ENCODE measurements at regions not wholly inside any gene's neighbourhood (a gene's known extent, or its start where the extent isn't known, plus 50 kb on each side); places are given as distances from the start of the nearest gene placed in this dataset.
"Not testable (repeated sequence)": the region's sequence is repeated elsewhere in the genome, so short reads cannot be mapped to it uniquely, and the experiment has no call there.

DNA sequence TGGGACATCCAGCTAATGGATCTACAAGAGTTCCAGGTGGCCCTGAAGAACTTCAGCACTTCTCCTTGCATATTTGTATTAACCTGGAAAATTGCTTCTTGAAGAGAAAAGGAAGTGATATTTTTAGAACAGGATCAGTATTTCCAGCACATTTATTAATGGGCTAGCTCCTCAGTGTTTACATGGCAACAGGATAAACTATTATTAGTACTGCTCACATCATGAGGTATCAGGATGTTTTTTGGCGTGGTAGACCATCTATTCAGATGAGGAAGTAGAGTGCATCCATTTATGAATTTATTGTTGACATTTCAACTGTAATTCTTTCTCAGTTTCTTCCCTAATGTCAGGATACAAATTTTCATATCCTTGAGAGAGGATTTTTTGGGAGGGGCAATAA is 144.4 kb downstream of the KCNRG start:
- DNase-seq = no peak

DNA sequence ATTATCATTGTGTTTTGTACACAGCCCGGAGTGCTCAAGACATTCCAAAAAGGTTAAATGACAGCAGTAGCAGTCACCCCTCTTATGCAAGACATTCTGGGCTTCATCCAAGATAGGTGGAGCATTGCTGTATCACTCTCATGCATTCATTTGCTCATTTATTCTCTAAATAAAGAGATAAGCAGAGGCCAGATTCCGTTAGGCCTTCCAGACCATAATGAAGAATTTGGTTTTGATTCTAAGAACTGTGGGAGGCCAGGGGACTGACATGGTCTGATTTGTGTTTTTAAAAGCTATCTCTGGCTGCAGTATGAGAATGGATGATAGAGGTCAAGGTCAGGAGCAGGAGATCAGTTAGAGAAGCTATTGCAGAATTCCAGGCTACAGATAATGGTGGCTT is 145.8 kb downstream of the KCNRG start:
- no peak for DNase-seq

DNA sequence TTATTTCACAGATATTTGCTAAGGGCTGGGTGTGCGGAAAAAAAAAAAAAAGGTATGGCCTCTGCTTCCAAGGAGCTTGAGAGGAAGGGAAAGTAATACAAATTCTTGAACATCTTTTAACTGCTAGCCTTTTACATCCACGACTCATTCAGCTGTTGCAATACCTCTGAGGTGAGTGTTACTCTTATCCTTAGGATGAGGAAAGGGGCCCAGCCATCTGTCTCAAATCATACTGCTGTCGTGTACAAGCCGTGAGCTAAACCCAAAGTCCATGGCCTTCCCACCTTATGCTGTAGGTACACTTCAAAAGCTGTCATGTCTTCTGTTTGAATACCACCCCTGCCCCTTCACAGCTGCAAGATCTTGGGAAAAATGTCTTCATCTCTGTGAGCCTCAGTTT is 146.8 kb downstream of the KCNRG start:
- no peak for DNase-seq

DNA sequence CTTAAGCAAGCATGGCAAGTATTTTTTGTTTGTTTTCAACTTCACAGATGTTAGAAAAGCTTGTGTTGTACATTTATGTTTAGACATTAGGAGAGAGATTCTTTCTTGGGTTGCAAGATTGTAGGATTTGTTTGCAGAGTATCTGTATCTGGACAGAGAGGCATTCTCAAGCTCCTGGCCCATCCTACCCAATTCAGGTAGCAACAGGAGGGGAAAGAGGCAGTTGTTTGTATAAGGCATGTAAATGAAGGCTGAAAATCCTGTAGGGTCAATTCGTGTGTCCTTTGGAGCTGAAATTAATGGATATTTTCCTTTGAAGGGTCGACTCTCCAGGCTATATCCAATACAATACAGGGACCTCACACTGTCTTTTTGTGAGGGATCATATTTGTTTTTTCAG is 147.3 kb downstream of the KCNRG start:
- no peak for DNase-seq

DNA sequence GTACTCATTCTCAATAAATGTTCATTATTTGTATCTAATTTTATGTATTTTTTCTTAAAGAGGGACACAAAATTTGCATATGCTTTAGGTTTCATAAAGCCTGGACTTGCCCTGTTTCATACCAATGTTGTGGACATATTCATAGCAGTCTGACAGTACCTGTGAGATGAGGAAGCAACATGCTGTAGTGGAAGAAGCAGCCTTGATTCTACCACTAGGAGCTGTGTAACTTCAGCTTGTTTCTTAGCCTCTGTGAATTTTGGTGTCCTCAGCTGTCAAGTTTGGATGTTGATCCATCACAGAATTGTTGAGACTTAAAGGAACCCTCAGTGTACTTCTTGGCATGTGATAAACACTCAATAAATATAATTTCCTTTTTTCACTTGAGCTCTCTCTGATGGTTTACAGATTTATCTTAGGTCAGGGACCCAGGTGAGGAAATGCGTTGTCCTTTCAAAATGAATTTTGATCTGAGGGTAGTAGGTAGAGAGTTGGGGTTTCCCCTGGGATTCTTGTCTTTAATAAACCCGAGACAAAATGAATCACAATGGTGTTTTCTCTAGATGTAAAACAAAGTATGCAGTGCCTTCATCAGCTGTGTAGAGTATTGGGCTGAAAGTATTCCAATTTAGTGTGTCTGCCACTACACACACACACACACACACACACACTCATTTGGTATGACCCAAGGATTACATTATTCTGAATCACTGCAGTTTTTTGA is 152.1 kb downstream of the KCNRG start:
- no peak for DNase-seq

DNA sequence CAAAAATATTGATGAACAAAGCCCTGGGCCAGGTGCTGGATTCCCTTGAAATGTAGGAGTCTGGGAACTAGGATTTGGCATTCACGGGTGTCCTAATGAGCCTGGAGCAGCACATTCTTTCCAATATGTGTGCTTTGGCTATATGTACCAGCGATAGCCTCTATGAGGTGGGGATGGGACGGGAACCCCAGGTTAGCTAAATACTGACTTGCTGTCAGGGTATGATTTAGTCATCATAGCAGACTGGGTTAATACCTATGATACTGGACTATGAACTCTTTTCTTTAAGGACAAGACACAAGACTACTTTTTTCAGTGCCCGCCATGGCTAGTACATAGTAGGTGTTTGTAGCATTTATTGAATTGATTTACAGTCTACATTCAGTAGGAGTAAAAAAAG is 152.7 kb downstream of the KCNRG start:
- DNase-seq = no peak

DNA sequence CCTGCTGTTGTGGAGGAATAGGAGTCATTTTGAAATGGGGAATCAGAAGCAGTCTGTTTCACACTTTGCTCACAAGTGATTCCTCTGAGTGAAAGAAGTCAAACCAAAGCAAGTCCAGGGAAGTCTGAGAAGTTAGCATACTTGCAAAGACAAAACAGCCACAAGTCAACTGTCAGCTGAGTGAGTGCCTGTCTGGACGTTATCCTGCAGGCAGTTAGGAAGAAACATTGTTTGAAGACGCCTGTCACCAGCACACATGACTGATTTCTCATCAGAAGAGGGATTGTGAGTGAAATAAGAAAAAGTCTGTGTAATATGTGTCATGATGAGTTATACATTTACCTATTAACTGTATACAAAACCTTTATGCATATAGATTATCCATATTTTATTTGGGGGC is 153.5 kb downstream of the KCNRG start:
- DNase-seq = no peak

DNA sequence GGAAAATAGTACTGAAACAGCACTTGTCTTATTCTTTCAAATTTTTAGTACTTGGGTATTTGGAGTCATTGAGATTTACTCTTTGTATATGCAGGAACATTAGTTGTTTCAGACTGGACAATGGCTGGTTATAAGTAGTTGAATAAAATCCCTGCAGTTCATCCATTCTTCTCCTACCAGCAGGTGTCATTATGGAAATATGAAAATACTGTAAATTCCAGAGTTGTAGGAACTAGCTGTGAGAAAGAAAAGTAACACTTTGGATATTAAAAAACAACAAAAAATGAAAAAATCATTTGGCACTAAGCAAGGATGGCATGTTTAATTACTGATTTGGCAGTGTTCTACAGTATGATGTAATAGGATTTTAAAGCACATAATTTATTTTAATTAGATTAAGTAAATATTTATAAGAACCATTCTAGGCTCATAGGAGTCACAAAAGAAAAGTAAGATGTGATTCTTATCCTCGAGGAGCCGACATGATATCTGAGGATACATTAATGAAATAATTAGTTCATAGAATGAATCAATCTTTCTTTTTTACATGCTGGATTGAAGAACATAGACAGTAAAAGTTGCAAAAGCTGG is 155.3 kb downstream of the KCNRG start:
- no peak for DNase-seq

DNA sequence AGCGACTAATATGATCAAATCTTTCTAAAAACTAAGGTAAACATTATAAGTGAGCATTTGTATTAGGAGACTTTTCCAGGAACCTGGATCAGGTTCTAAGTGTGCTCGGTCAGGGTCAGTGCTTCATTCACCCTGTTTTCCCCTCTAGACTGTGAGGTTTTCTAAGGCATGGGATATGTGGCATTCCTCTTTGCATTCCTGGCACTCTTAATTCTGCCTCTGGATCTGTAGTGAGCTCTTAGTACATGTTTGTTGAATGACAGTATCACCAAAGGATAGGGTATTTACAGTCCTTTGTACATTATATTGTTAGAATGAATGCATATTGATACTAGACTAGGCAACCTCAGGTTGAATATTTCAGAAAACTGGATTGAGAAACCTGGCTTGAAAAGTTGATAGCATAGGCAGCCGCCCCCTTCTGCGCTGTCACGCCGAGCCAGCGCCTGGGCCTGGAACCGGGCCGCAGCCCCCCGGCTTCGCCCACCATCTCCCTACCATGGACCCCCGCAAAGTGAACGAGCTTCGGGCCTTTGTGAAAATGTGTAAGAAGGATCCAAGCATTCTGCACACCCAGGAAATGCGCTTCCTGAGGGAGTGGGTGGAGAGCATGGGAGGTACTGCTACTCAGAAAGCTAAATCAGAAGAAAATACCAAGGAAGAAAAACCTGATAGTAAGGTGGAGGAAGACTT is 156.5 kb downstream of the KCNRG start:
- DNase-seq = no peak

DNA sequence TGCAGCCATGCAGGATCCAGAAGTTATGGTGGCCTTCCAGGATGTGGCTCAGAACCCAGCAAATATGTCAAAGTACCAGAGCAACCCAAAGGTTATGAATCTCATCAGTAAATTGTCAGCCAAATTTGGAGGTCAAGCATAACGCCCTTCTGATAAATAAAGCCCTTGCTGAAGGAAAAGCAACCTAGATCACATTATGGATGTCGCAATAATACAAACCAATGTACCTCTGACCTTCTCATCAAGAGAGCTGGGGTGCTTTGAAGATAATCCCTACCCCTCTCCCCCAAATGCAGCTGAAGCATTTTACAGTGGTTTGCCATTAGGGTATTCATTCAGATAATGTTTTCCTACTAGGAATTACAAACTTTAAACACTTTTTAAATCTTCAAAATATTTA is 157.8 kb downstream of the KCNRG start:
- not testable (repeated sequence) for DNase-seq

DNA sequence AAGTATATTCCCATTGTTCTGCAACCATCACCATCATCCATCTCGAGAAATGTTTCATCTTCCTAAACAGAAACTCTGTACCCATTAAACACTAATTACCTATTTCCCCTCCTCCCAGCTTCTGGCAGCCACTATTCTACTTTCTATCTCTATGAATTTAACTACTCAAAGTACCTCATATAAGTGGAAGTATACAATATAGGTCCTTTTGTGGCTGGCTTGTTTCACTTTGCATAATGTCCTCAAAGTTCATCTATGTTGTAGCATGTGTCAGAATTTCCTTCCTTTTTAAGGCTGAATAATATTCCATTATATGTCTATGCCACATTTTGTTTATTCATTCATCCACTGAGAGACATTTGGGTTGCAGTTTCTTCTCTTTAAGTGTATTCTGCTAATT is 159.4 kb downstream of the KCNRG start:
- no peak for DNase-seq

DNA sequence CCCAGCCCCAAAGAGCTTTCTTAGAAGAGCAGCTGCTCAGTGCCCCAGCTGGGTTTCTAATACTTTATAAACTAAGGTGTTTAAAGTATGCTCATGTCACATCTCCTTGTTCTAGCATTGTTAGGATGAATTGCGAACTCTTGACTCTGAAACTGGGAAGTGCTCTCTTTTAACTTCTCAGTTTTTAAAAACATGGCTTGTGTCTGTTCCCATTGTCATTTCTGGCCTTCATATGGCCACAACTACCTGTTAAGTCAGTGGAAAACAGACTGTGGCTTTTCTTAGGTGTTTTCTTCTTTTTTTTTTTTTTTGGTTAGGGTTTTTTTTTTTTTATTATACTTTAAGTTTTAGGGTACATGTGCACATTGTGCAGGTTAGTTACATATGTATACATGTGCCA is 164.7 kb downstream of the KCNRG start:
- no peak for DNase-seq

DNA sequence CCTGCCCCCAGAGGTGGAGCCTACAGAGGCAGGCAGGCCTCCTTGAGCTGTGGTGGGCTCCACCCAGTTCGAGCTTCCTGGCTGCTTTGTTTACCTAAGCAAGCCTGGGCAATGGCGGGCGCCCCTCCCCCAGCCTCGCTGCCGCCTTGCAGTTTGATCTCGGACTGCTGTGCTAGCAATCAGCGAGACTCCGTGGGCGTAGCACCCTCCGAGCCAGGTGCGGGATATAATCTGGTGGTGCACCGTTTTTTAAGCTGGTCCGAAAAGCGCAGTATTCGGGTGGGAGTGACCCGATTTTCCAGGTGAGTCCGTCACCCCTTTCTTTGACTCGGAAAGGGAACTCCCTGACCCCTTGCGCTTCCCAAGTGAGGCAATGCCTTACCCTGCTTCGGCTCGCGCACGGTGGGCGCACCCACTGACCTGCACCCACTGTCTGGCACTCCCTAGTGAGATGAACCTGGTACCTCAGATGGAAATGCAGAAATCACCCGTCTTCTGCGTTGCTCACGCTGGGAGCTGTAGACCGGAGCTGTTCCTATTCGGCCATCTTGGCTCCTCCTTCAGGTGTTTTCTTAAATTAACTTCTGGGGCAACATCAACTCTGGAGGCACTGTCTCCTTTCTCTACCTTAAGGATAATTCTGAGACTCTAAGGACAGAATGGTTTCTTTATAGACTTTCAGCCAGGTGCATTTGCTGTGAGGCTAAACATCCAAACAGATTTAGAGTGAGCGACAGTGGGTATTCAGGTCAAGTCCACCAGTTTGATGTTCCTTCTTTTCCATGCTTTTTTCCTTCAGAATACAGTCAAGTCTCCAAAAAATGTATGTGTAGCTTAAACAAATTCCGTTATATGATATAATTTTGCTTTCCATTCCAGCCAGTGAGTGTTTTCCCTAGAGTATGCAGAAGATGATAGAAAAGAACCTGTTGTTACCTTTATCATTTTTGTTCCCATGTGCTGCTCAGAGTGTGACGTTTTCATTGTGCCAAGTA is 170.8 kb downstream of the KCNRG start:
- DNase-seq = not testable (repeated sequence)

DNA sequence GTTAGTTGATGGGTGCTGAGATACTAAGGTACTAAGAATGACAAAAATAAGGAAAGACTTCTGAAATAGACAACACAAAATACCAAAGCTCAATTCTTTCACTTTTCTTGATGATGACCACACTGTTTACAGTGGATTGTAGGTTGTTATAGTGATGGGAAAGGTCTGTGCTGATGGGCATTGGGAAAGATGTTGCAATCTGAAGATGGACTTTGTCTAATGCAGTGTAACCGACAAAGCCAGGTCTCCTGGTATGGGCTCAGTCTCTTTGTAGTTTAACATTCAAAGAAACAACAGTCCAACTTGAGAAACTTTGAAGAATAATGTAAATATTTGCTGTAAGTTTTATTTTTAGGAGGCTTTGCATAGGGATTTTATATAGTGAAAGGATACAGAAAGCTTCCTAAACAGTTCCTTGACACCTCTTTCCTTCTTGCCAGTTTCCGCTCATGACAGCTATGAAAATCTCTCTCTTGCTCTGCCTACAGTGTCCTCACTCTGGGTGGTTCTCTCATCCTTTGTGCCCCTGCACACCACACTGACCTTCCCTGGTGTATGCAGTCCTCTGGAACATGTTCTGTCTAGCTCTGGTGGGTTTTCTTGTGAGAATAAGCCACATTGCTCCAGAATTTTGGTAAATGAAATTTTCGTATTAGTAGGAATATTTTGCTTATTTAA is 172.2 kb downstream of the KCNRG start:
- DNase-seq = no peak

DNA sequence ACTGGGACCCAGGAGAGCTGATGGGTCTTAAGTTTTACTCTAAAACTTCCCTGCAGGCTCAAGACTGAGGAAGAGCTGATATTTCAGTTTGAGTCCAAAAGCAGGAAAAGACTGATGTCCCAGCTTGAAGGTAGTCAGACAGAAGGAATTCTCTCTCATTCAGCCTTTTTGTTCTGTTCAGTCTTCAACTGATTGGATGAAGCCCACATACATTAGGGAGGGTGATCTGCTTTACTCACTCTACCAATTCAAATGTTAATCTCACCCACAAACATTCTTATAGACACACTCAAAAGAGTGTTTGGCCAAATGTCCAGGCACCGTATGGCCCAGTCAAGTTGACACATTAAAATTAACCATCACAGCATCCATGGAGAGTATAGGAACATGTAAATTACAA is 173.5 kb downstream of the KCNRG start:
- no peak for DNase-seq

DNA sequence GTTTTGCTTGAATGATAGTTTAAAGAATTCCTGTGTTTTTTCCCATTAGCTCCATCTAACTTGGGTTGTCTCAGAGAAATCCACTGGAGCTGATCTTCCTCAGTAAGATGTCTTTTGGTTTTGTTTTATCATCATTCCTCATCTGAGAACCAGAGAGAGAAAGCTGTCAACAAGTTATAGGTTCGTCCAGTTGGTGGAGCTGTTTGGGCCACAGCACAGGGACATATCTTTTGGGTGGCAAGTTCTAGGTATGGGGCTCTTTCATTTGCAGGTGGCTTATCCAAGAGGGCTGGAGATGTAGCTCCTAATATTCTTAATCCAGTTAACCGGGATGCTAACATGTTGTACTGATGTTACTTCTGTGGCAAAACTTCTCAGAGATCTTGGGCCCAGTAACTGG is 174.2 kb downstream of the KCNRG start:
- DNase-seq = no peak

DNA sequence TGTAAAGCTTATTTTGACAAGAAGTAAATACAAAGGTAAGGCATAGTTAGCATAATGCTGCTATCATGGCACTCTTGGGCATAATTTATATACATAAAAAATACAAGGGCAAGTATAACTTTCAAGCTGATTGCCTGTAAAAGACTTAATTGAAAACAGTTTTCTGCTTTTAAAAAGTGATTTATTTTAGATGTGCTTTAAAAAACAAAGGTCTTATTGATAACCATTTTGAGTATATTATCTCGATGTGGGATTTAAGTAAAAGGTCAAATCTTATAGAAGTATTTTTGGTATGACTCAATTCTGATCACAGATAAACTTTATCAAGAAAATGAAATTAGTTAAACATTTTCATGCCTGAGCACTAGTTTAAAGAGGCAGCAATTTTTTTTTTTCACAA is 175.8 kb downstream of the KCNRG start:
- DNase-seq = no peak

DNA sequence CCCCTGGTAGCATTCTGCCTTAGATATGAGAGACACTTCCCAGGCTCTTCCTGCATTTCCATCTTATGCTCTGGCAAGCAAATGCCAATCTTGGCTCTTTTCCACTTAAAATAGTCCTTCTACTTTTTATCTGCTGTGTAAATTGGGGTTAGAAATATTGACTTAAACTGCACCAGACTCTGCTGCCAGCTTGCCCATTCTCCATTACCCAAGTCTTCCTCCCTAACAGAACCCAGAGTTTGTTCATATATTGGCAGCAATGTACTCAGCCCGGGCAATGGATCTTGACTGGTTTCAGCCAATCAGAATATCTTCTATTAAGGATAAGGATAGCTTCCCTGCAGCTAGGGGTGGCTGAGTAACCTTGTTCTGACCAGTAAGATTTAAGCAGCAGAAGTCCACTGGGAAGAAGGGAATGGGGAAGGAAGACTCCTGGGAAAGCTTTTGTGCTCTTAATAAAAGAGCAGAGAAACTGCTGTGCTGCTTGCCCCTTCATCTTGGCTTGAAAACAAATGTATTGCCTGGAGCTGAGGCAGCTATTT is 177.1 kb downstream of the KCNRG start:
- no peak for DNase-seq

DNA sequence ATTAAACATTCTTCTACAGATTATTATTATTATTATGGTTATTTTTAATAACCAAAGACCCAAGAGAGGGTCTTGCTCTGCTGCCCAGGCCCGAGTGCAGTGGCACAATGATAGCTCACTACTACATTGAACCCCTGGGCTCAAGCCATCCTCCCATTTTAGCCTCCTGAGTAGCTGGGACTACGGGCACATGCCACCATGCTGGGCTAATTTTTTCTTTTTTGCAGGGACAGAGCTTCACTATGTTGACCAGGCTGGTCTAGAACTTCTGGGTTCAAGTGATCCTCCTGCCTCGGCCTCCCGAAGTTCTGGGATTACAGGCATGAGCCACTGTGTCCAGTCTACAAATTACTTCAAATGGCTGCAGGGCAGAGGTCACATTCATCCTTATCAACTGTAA is 179.8 kb downstream of the KCNRG start:
- DNase-seq = no peak

DNA sequence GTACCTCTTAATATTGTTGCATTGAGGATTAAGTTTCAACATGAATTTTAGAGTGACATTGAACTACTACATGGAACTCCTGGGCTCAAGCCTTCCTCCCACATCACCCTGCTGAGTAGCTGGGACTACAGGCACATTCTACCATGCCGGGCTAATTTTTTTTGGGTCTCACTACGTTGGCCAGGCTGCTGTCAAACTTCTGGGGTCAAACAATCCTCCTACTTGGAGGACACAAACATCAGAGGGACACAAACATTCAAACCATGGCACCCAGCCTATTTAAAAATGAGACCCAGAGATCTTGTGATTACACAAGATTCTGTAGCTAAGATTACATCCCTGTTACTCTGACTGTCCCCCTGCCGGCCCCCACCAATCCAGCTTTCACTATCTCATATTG is 180.9 kb downstream of the KCNRG start:
- no peak for DNase-seq

DNA sequence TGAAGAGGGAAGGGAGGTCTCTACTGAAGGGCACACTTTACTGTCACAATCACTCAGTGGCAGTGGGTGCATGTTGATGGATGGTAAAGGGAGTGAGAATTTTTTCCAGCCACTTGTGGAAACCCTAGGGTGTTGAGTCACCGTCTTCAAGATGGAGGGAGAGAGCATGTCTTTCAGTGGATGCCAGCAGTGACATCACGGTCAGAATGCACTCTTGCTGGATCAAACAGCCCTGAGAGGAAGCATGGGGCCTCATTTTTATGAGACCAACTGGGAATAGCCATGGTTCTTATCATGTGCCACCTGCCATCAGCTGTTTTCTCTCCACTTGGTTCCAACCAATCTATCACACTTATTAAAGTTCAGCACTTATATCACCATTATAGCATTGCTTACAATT is 182.5 kb downstream of the KCNRG start:
- no peak for DNase-seq

DNA sequence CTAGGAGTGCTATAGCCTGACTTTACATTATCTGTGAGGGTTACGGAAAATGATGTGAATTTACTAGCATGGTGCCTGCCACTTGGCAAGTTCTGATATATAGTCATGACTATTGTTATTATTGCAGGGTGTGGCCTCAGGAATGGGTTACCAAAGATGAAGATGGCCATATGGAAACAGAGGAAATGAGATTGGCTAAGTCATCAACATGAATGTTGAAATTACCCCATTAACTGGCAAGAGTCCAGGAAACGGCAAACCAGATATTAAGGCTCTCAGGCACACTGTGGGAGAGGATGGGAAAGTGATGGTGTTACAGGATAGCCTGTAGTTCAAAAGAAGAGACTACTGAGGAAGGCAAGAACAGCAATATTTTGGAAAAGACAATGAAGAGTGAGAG is 183.3 kb downstream of the KCNRG start:
- DNase-seq = no peak
